Trophoblast cell (in vitro differentiated cells and primary cell): ENCODE measurements at regions not wholly inside any gene's neighbourhood (a gene's known extent, or its start where the extent isn't known, plus 50 kb on each side); places are given as distances from the start of the nearest gene placed in this dataset.

Experiments used
- DNase-seq, 2 donors: peaks; one replicate each; pipeline ENCODE4 v3.0.0-alpha.2; 2016
- H2AFZ ChIP-seq: 2 replicates; pipeline ENCODE4 v1.6.1; 2013; ENCODE audit warnings: low read length, moderate library complexity, mild to moderate bottlenecking; ENCODE audit not compliant: insufficient read depth, poor library complexity
- H2AK5ac ChIP-seq: 2 replicates; pipeline ENCODE4 v1.6.1; 2013; ENCODE audit warnings: mild to moderate bottlenecking, low read length
- H2BK120ac ChIP-seq: 2 replicates; pipeline ENCODE4 v1.6.1; 2013; ENCODE audit warnings: low read length, mild to moderate bottlenecking, moderate library complexity; ENCODE audit not compliant: insufficient read depth, poor library complexity
- H2BK12ac ChIP-seq: 2 replicates; pipeline ENCODE4 v1.6.1; 2013; ENCODE audit warnings: mild to moderate bottlenecking, low read length, moderate library complexity
- H2BK5ac ChIP-seq: 2 replicates; pipeline ENCODE4 v1.6.1; 2013; ENCODE audit warnings: low read length, low read depth, moderate library complexity, mild to moderate bottlenecking; ENCODE audit not compliant: poor library complexity
- H3K14ac ChIP-seq: 2 replicates; pipeline ENCODE4 v1.6.1; 2013; ENCODE audit warnings: mild to moderate bottlenecking, low read length
- H3K18ac ChIP-seq: 2 replicates; pipeline ENCODE4 v1.6.1; 2013; ENCODE audit warnings: mild to moderate bottlenecking, low read length
- H3K23ac ChIP-seq: 2 replicates; pipeline ENCODE4 v1.6.1; 2013; ENCODE audit warnings: low read length
- H3K27ac ChIP-seq: 2 replicates; pipeline ENCODE4 v1.5.1; 2013; ENCODE audit warnings: low read depth, mild to moderate bottlenecking, inconsistent platforms, low read length, moderate library complexity
- H3K27me3 ChIP-seq: 2 replicates; pipeline ENCODE4 v1.6.1; 2013; ENCODE audit warnings: inconsistent platforms, mild to moderate bottlenecking, low read length, moderate library complexity; ENCODE audit not compliant: insufficient read depth
- H3K36me3 ChIP-seq, 2 experiments: 1 replicate in 1 of 2; 2 replicates in 1 of 2; pipeline ENCODE4 v1.6.1; 2013; ENCODE audit warnings: low read length in 2 of 2, mild to moderate bottlenecking in 2 of 2, moderate library complexity in 1 of 2; ENCODE audit not compliant: insufficient read depth in 2 of 2, control insufficient read depth in 1 of 2
- H3K4ac ChIP-seq: 2 replicates; pipeline ENCODE4 v1.6.1; 2013; ENCODE audit warnings: low read depth, mild to moderate bottlenecking, low read length, moderate library complexity
- H3K4me1 ChIP-seq, 2 experiments: 1 replicate in 1 of 2; 2 replicates in 1 of 2; pipeline ENCODE4 v1.6.1; 2013; ENCODE audit warnings: low read length in 2 of 2, mild to moderate bottlenecking in 2 of 2, moderate library complexity in 1 of 2; ENCODE audit not compliant: insufficient read depth in 2 of 2, control insufficient read depth in 1 of 2
- H3K4me2 ChIP-seq: 2 replicates; pipeline ENCODE4 v1.6.1; 2013; ENCODE audit warnings: inconsistent platforms, mild to moderate bottlenecking, low read length, moderate library complexity
- H3K4me3 ChIP-seq: 2 replicates; pipeline ENCODE4 v1.5.1; 2013; ENCODE audit warnings: mild to moderate bottlenecking, low read depth, low read length, inconsistent platforms
- H3K79me1 ChIP-seq: one replicate; pipeline ENCODE4 v1.6.1; 2013; ENCODE audit warnings: low read length
- H3K79me2 ChIP-seq: 2 replicates; pipeline ENCODE4 v1.6.1; 2013; ENCODE audit warnings: low read length, mild to moderate bottlenecking; ENCODE audit not compliant: control insufficient read depth, insufficient read depth, poor library complexity
- H3K9ac ChIP-seq: 2 replicates; pipeline ENCODE4 v1.6.1; 2013; ENCODE audit warnings: mild to moderate bottlenecking, low read length
- H3K9me3 ChIP-seq: 2 replicates; pipeline ENCODE4 v1.6.1; 2013; ENCODE audit warnings: low read depth, mild to moderate bottlenecking, control low read depth, inconsistent platforms, low read length; ENCODE audit not compliant: insufficient read depth
- H4K12ac ChIP-seq: 2 replicates; pipeline ENCODE4 v1.6.1; 2013; ENCODE audit warnings: low read depth, mild to moderate bottlenecking, low read length, moderate library complexity
- H4K8ac ChIP-seq: 2 replicates; pipeline ENCODE4 v1.6.1; 2013; ENCODE audit warnings: low read depth, mild to moderate bottlenecking, low read length, moderate library complexity
- H4K91ac ChIP-seq: one replicate; pipeline ENCODE4 v1.6.1; 2013; ENCODE audit warnings: low read depth, mild to moderate bottlenecking, low read length, moderate library complexity
- WGBS: extraction: QIAGEN DNeasy Blood & Tissue Kit; methylation state at CpG from one replicate; pipeline ENCODE4 v1.1.7; 2013; ENCODE audit warnings: missing lambda C conversion rate; ENCODE audit not compliant: insufficient read length, insufficient coverage; ENCODE audit errors: extremely low coverage; 5-methylcytosine and 5-hydroxymethylcytosine counted together

DNA sequence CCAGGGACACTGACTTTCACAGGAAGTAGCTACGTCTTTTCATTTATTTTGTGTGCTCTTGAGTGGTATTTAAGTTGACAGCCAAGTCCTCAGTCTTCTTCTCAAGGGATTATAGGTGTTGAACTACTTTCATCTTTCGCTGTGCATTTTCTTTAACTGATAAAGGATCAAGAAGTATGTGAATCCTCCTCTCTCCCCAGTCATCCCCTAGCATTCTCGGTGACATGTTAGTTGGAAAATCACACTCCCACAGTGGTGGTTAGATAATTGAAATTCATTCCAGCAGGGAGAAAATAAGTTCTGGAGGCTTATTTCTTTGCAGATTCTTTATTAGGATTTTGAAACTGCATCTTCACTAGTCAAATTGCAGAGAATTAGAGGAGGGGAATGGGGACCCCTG lies 569.4 kb downstream of the MEI4 start:
- Histone ChIP-seq H3K27ac (no peak overlapping the region), H3K79me2 (no peaks in the 10 kb centered on the region), H3K36me3 (no peaks in the 10 kb centered on the region), H3K4me2 (no peak overlapping the region), H3K18ac (no peak overlapping the region), H3K23ac (no peak overlapping the region), H3K27me3 (no peaks in the 10 kb centered on the region), H2AK5ac (no peak overlapping the region), H2BK120ac (no peak overlapping the region), H3K4me3 (no peak overlapping the region), H4K91ac (no peak overlapping the region), H2BK12ac (no peak overlapping the region), H2BK5ac (no peak overlapping the region), H3K9me3 (no peaks in the 10 kb centered on the region), H4K12ac (no peak overlapping the region), H4K8ac (no peak overlapping the region), H3K4me1 (no peaks in the 10 kb centered on the region), H2AFZ (no peak overlapping the region), H3K9ac (no peak overlapping the region), H3K79me1 (no peaks in the 10 kb centered on the region), H3K4ac (no peak overlapping the region), H3K14ac (no peak overlapping the region)
- DNase-seq = no peak
- no CpG with 5 or more reads among the region's 3 CpGs for WGBS

DNA sequence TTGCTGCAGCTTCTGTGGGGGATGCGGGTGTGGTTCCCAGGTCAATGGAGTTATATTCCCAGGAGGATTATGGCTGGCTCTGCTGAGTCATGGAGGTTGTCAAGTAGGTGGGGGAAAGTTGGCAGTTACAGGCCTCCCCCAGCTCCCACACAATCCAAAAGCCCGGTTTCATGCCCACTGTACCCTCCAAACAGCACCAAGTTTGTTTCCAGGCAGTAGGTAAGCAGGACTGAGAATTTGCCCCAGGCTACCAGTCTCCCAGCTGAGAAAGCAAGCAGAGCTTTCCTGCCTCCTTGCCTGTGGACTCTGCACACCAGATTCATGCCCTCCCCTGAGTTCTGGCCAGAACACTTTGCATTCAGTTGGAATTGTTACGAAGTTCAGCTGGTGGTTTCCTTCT lies 578.2 kb downstream of the MEI4 start:
- H4K8ac ChIP-seq = no peak overlapping the region
- no peak overlapping the region for H4K91ac ChIP-seq
- H3K4me3 ChIP-seq = no peak overlapping the region
- no peak overlapping the region for H2AK5ac ChIP-seq
- no peaks in the 10 kb centered on the region for H3K79me1 ChIP-seq
- DNase-seq = no peak
- H3K9ac ChIP-seq = no peak overlapping the region
- no peaks in the 10 kb centered on the region for H3K9me3 ChIP-seq
- no peak overlapping the region for H2BK12ac ChIP-seq
- H3K36me3 ChIP-seq = no peaks in the 10 kb centered on the region
- H3K27me3 ChIP-seq = no peaks in the 10 kb centered on the region
- H3K23ac ChIP-seq = no peak overlapping the region
- no peak overlapping the region for H2BK120ac ChIP-seq
- H2AFZ ChIP-seq = no peak overlapping the region
- H3K4me2 ChIP-seq = no peak overlapping the region
- no peak overlapping the region for H3K14ac ChIP-seq
- no CpG with 5 or more reads among the region's 3 CpGs for WGBS
- no peak overlapping the region for H4K12ac ChIP-seq
- H3K18ac ChIP-seq = no peak overlapping the region
- H3K79me2 ChIP-seq = no peaks in the 10 kb centered on the region
- no peak overlapping the region for H3K27ac ChIP-seq
- peaks cover 0 to 4% of the 10 kb centered on the region in 2 experiments for H3K4me1 ChIP-seq
- H2BK5ac ChIP-seq = no peak overlapping the region
- H3K4ac ChIP-seq = no peak overlapping the region

DNA sequence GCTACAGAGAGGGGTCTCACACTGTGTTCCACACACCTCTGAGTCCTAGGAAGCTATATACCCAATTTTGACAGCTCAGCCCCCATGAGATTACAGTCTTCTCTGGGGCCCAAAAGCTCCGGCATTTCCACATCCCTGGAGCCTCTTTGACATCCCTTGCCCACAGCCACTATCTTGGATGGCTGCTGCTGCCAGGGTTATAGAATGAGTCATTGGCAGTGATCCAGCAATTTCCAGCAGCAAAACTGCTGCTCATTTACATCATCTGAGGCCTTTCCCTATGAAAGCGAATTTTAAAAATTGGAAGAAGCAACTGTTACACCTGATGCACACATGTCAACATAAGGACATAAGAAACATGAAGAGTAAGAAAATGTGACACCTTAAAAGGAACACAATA lies 590.7 kb downstream of the MEI4 start:
- WGBS = no CpG with 5 or more reads among the region's 2 CpGs
- Histone ChIP-seq H2BK120ac (no peak overlapping the region), H3K4ac (no peak overlapping the region)

DNA sequence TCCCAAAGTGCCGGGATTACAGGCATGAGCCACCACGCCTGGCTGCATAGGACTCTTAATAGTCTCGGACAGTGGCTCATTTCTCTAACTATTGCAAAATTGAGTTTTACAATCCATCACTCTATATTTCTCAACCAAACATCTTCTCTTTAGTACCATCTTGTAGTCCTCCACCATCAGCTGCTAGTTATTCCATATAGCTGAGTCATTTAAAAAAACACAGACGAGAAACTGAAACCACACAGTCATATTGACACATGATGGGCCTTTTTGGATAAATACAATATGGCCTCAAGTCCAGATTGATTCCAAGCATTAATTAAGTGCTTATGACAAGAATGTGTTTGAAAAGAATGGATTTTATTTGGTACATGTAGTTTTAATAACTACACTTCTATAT lies 599.1 kb downstream of the MEI4 start:
- Histone ChIP-seq H3K79me2 (no peaks in the 10 kb centered on the region), H2BK5ac (no peak overlapping the region), H3K36me3 (no peaks in the 10 kb centered on the region), H4K91ac (no peak overlapping the region), H4K12ac (no peak overlapping the region), H3K4ac (no peak overlapping the region), H3K9me3 (no peaks in the 10 kb centered on the region), H3K4me1 (no peaks in the 10 kb centered on the region), H4K8ac (no peak overlapping the region), H3K4me2 (no peak overlapping the region), H2BK120ac (no peak overlapping the region), H2BK12ac (no peak overlapping the region), H3K27ac (no peak overlapping the region), H3K18ac (no peak overlapping the region), H3K23ac (no peak overlapping the region), H3K9ac (no peak overlapping the region), H2AK5ac (no peak overlapping the region), H3K14ac (no peak overlapping the region), H3K4me3 (no peak overlapping the region), H3K27me3 (no peaks in the 10 kb centered on the region), H2AFZ (no peak overlapping the region), H3K79me1 (no peaks in the 10 kb centered on the region)
- no CpG with 5 or more reads among the region's 4 CpGs for WGBS
- no peak for DNase-seq

More for the DNA sequence above, 590.7 kb downstream of the MEI4 start:
- Histone ChIP-seq H3K4me1 (no peaks in the 10 kb centered on the region), H3K4me2 (no peak overlapping the region), H3K79me2 (no peaks in the 10 kb centered on the region), H3K23ac (no peak overlapping the region), H4K8ac (no peak overlapping the region), H3K36me3 (no peaks in the 10 kb centered on the region), H3K18ac (no peak overlapping the region), H2AFZ (no peak overlapping the region), H2BK5ac (no peak overlapping the region), H4K91ac (no peak overlapping the region), H3K27me3 (no peaks in the 10 kb centered on the region), H3K27ac (no peak overlapping the region), H4K12ac (no peak overlapping the region), H3K9me3 (no peaks in the 10 kb centered on the region), H3K4me3 (no peak overlapping the region), H2BK12ac (no peak overlapping the region), H3K14ac (no peak overlapping the region), H3K9ac (no peak overlapping the region), H2AK5ac (no peak overlapping the region), H3K79me1 (no peaks in the 10 kb centered on the region)
- DNase-seq = no peak
